DMS79 treated with DMSO at 0.1 percent for 48 hours (cell line): ENCODE measurements at regions not wholly inside any gene's neighbourhood (a gene's known extent, or its start where the extent isn't known, plus 50 kb on each side); places are given as distances from the start of the nearest gene placed in this dataset.
"Not testable (repeated sequence)": the region's sequence is repeated elsewhere in the genome, so short reads cannot be mapped to it uniquely, and the experiment has no call there.

ENCODE experiments used
- DNase-seq: peaks from one replicate; lab custom pipeline; 2025; lab: John Stamatoyannopoulos, UW

DNA sequence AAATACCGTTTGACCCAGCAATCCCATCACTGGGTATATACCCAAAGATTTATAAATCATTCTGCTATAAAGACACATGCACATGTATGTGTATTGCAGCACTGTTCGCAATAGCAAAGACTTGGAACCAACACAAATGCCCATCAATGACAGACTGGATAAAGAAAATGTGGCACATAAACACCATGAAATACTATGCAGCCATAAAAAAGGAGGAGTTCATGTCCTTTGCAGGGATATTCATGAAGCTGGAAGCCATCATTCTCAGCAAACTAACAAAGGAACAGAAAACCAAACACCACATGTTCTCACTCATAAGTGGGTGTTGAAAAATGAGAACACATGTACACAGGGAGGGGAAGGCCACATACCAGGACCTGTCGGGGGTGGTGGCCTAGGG is 86.5 kb upstream of the FGGY start:
- DNase-seq = not testable (repeated sequence)

DNA sequence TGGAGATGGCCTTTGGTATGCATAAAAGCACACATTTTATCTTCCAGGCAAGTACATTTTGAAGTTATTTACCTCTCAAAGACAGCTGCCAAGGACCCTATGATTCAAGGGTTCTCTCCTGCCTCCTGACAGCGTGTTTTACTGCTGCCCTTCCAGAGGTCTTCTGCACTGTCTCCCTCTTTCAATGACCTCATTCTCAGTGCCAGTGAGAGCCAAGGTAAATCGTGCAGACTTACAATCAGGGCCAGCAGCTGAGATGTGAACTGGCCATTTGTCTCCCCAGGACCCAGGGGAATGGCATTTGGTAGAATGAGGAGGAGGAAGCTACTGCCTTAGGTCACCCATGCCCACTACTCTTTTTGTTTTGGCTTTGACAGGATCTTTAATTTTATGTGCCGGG is 84.2 kb upstream of the FGGY start:
- DNase-seq = no peak

DNA sequence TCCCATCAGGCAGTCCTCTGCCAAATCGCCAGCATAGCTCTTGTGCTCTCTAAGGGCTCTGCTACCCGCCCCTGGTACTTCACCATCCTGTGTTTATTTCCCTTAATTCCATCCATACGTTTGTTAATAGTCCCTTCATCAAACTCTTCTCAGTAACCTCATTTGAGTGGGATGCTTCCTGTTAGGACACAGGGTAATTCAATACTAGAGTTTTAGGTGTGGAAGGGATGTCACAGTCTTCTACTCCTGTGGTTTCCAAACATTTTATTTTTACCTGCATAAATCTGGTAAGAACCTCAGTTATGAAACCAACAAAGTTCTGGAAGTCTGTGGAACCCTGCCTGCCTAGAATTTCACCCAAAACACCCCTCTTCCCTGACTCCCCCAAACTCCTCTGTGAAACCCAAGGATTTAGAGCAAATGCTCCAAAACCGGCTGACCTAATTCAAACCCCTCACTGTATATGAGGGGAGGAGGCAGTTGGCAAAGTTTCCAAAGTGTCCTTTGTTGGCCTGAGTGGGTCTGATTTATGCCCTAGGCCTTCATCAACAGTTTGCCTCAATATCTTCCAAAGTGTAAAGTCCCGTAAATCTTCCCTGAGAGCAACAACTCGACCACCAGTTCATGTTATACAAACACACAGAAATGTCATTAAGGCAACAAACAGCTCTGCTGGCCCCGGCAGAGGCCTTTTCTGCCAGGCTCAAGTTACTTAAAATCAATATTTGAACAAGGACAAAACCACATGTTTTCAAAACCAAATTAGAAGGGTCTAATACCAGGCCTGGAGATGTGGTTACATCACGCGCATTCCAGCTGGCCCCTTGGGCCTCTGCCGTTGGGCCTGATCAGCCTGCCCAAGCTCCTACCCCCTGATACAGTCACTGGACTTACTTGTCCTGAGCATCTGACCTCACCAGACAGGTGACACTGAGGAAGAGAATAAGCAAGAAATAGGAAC is 82.4 kb upstream of the FGGY start:
- no peak for DNase-seq

DNA sequence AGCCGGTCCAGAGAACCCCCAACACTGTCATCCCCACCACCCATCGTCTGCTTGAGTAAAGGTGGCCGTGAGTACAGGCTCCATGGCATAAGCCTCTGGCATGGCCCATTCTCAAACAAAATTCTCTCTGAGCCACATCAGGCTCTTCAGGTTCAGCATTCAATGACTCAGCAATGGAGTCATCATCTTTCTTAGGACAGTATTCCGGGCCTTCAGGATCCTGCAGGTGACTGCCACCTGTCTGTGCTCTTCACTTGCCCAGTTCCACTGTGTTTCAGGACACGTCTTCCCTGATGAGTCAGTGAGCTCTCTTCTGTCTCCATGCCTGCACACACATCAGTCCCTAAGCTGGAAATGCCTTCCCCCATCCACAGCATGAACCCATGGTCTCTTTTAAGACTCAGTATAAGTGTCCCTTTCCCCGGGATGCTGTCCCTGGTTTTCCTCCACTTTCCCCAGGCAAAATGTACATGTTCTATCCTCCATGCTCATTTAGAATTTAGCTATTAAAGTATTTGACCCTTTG is 81.1 kb upstream of the FGGY start:
- no peak for DNase-seq

DNA sequence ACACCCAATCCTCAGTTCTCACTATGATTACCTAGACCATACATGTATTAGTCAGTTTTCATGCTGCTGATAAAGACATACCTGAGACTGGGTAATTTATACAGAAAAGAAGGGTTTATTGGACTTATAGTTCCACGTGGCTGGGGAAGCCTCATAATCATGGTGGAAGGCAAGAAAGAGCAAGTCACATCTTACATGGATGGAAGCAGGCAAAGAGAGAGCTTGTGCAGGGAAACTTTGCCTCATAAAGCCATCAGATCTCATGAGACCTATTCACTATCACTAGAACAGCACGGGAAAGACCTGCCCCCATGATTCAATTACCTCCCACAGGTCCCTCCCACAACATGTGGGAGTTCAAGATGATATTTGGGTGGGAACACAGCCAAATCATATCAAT is 79.5 kb upstream of the FGGY start:
- not testable (repeated sequence) for DNase-seq

DNA sequence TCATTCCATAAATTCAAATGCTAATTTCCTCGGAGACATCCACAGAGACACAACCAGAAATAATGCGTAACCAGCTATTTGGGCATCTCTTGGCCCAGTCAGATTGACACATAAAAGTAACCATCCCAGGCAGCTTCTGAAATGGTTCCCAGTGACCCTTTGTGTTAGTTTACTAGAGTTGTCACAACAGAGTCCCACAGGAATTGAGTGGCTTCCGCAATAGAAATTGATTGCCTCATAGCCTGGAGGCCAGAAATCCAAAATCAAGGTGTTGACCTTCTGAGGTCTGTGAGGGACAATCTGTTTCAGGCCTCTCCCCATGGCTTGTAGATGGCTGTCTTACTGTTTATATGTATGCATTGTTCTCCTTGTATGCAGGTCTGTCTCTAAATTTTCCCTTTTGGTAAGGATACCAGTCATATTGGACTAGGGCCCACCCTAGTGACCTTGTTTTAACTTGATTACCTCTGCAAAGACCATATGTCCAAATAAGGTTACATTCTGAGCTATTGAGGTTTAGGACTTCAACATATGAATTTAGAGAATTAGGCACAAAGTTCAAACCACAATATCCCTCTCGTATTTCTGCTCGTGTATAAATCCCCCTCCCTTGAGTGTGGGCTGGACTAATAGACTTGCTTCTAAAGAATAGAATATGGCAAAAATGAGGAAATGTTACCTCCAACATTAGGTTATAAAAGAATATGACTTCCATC is 78.2 kb upstream of the FGGY start:
- no peak for DNase-seq

DNA sequence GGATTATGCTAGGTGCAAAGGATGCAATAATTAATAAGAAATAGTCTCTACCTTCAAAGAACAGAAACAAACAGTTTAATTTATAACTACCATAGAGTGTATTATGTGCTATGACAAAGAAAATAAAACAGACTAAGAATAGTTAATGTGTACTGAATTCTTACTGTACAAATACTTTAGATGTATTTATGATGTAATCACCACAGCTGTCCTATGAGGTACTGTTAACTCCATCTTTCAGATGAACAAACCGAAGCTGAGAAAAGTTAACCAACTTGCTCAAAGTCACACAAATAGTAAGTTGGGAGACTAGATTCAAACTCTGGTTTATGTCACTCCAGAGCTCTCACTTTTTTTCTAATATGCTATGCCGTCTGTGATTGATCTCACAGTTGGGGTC is 77.0 kb upstream of the FGGY start:
- DNase-seq = no peak

DNA sequence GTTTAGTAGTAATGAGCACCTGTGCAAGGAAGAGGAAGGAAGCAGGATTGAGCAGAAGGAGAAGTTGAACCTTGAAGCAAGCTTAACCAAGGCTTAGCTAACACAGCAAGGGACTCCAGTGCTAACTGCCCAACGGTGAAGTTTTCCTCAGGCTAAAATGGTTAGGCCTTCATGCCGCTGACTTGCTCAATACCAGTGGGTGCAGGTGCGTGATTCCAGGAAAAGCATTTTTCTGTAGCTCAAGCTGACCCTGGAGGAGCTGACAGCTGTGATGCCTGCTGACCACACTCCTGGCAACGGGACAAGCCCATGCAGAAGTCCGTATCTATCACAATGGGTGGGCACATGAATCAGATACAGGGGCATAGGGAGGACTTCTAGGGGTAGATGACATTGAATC is 76.5 kb upstream of the FGGY start:
- DNase-seq = no peak

DNA sequence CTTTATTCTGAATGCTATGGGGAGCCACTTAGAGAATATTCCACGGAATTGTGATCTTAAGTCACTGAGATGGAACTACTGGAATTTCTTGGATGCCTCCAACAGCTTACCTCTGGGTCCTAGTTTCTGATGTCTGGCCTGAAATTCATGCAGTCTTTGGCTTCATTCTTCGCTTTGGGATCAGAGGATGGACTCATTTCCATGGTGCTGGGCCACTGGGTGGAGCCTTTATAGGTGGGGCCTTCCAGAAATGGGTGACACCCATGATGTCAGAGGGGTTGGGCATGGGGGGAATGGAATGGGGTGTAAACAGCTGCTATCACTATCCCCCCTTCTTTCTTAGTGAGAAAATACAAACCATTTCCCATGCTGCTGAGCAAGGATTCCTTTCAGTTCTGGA is 73.7 kb upstream of the FGGY start:
- no peak for DNase-seq

DNA sequence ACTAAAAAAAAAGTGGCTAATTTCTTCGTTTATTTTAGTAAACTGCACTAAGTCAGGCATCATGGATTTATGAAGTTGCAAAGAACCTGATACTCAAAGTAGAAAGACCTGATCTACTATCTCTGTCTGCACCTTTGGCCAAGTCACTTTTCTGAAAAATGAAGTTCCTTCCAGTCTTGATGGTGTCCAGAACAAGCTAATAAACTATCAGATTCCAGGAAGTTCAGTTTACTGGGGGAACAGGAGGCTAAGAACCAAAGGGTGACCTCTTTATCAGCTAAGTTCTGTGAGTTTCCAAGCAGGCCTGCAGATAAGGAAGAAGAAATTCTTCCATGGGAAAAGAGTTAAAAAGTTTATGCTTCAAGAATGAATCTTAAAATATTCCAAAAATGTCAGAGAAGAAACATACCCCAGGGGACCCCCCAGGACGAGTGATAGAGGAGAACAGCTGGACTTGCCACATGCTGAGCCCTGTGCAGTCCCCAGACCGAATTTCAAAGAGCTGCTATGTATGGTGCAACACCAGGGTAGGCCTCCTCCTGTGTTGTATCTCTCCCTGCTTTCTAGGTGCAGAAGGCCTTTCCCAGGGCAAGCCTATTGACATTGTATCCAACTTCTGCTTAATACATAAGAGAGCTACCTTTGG is 72.8 kb upstream of the FGGY start:
- no peak for DNase-seq

DNA sequence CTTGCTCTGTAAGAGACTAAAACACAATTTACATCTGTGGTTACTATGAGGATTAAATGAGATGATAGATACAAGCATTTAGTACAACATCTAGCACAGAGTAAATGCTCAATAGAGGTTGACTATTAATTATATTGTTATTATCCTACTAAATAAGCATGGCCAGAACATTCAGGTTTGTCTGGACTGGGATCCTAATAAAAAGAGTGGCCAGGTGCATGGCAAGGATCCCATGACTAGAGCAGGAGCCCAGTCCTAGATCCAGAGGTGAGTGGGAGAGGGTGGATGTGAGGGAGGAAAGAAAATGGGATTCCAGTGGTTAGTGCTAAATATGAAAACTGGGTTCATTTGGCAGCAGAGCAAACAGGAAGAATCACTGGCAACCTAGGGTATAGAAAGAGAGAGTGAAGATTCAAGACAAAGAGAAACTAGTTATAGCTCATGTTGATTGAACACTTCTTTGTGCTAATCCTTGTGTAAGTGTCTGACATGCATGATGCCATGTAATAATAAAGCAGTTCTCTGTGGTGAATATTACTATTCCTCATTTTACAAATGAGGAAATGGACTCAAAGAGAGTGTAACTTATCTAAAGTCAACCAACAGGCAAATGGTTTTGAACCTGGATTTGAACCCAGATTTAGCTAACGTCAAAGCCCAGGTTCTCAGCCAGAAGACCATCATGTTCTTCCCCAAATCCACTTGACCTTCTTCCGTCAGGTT is 71.1 kb upstream of the FGGY start:
- DNase-seq = no peak

DNA sequence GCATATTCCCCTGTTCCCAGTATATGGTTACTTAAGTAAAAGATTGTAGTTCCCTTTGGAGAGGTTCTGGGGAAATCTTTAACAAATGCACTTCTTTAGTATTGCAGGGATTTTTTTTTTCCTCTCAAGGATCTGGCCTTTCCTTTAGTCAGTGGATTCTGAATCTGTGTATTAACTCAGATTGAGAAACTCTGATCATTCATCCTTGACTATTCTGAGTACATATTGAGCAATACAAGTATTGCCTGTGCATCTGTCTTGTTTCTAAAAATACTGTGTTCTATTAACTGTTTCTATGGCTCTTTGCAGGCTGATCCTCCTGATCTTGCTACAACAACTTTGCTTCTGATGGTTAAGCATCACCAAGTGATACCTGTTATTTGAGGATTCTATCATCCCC is 67.8 kb upstream of the FGGY start:
- no peak for DNase-seq

DNA sequence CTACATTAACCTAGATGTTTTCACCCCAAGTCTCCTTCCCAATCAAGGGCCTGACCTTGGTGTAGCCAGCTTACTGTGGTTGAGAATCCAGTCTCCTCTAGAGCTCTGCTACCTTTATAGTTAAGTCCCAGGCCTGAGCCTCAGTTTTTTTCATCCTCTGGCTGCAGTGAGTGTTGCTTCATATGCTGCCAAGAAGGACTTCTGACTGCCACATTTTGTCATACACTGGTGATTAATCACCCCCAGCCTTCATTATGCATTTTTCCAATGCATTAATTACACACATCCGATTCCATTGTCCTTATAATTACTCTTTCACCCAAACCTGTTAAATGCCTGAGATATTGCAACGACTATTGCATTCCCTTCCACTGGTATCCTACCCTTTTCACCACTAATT is 66.3 kb upstream of the FGGY start:
- no peak for DNase-seq

DNA sequence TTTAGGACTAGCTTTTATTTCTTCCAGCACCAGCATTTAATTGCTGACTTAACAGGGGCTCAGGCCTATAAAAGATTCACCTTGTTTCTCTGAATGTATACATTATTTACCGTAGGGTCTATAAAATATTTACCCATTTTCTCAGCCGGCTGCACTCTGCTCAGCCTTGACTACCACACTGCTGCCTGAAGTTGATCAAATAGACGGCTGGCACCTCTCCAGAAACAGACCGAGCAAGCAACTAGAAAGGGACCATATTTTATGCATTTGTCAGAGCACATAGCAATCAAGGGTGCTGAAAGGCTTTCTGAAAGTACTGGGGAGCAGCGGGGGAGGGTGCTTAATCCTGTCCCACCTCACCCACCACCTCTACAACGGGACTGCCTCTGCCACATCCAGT is 64.7 kb upstream of the FGGY start:
- DNase-seq = no peak

DNA sequence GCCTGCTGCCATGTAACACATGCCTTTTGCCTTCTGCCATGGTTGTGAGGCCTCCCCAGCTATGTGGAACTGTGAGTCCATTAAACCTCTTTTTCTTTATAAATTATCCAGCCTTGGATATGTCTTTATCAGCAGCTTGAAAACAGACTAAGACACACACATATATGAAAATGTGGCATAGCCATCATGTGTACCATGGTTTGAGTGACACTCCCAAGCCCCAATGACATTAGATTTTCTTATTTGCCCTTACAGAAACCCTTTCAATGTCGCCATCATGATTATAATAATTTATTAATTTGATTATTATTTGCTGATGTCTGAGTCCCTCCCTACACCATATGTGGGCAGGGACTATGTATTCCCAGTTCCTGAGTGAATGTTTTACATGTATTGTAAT is 63.5 kb upstream of the FGGY start:
- no peak for DNase-seq

DNA sequence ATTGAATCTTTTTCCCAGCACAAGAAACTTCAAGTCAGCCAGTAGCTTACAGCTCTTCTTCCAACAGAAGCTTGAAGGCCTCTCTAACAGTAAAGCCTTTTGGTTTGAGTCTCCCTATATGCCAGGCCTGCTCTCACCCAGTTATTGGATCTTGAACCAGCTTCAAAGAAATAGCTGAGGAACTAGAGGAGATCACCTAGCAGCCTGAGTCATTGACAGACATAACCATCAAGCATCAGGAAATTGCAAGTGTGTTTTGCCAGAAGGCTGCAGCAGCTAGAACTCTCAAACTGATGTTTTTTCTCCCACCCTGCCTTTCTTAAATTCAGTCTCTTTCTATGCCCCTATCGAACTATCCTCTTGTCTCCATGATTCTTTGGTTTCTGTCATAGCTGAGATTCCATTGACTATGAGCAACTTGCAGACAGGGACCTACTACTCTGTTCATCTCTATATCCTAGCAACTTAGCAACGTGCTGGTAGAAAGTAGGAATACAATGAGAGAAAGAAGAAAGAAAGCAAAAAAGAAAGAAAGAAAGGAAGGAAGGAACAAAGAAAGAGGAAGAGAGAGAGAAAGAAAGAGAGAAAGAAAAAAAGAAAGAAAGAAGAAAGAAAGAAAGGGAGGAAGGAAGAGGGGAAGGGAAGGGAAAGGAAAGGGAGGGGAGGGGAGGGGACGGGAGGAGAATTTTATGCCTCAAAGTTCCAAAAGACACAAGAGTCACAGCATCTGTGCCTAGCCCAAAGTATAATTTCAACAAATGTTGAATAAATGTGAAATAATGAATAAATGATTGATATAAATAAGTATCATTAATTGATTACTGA is 60.0 kb upstream of the FGGY start:
- no peak for DNase-seq

DNA sequence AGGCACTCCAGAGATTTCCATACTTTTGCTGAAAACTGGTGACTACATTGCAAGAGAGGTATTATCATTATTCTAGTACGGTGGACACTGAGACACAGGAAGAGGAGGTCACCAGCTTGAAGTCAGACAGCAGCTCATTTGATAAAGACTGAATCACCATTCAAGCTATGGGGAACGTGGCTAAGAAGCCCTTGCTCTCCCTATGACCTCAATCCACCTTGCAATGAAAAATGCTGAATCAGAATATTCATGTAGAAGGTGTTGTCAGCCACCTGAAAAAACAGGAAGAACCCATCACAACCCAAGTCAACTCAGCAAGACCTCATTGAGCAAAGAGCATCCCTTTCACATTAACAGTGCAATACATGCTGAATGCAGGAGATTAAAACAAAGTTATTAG is 59.0 kb upstream of the FGGY start:
- no peak for DNase-seq

DNA sequence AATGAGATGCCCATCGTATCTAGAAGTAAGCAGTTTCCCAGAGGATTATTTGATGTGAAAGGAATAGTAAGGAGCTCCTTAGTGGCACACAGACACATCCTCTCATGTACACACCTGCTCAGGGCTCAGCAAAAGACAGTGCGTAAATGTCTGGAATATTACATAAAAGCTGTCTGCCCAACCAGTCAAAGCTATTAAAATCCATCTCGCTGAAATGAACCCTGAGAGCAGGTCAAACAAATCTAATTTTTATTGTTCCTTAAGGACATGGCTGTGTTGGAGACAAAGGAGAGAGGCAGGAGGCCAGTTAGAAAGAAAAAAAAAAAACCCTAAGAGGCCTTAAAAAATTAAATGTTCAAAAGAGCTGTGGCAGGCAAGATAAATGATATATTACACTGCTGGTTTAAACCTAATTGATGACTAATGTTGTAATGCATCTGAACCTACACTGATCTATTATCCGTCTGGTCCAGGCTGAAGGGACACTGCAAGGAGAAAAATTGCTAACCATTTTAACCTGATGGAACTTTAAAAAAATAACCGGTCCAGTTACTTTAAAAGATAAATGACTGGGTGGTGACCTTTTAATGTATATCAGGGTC is 58.5 kb upstream of the FGGY start:
- DNase-seq = no peak

DNA sequence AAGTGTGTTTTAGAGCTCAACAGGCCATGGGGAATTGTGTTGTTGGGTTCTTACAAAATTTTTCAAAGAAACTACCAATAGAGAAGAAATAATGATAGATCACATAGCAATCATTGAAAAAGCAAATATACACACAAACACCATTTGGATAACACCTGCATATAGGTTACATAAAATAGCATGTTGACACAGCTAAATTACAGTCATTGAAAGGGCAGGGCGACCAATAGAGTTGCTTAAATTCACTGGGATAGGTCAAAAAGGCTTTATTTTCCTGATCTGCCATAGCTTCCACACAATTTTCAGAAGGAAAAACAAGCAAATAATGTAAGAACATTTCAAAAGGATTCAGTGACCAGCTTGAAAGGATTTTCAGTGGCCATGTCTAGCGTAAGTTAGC is 57.9 kb upstream of the FGGY start:
- no peak for DNase-seq

DNA sequence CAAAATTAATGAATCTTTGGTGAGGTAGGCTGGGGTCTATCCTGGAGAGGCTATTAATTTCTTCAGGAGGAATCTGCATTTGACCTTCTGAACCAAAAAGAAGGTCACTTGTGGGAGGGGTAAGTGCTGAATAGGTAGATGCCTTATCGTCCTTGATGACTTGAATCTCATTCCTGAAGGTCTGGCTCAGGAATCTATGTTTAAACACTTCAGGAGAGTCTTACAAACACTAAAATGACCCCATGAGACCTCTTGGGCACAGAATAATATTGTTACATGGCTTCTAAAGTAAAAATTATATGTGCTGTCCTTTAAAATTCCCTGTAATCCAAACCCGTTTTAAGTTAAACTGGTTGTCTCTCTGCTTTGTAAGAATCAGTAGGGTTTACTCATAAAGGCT is 55.0 kb upstream of the FGGY start:
- DNase-seq = no peak

DNA sequence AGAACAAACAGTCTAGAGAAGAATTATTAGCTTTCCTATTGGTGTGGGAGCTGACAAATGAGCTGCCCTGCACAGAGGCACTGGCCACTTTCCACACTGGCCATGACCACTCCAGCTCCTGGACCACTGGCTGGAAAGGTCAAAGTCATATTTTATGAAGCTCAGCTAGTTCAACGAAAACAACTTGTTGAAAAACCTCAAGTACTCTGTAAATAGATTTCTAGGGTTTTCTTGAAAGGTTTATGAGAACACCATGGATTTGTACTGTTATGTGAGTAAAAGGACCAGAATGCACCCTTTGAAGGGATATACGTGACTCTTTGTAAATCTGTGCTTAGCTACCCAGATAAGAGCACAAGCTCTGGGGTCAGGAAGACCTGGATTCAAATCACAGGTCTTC is 54.5 kb upstream of the FGGY start:
- no peak for DNase-seq
